M059J (cell line): ENCODE measurements at regions not wholly inside any gene's neighbourhood (a gene's known extent, or its start where the extent isn't known, plus 50 kb on each side); places are given as distances from the start of the nearest gene placed in this dataset.
A peak's percentile ranks its signal among the peaks of the same experiment; 100 is the strongest.
"Not testable (repeated sequence)": the region's sequence is repeated elsewhere in the genome, so short reads cannot be mapped to it uniquely, and the experiment has no call there.

ENCODE experiments used
- DNase-seq: peaks from one replicate; pipeline ENCODE4 v3.0.0-alpha.2; 2012; ENCODE audit warnings: low read depth

DNA sequence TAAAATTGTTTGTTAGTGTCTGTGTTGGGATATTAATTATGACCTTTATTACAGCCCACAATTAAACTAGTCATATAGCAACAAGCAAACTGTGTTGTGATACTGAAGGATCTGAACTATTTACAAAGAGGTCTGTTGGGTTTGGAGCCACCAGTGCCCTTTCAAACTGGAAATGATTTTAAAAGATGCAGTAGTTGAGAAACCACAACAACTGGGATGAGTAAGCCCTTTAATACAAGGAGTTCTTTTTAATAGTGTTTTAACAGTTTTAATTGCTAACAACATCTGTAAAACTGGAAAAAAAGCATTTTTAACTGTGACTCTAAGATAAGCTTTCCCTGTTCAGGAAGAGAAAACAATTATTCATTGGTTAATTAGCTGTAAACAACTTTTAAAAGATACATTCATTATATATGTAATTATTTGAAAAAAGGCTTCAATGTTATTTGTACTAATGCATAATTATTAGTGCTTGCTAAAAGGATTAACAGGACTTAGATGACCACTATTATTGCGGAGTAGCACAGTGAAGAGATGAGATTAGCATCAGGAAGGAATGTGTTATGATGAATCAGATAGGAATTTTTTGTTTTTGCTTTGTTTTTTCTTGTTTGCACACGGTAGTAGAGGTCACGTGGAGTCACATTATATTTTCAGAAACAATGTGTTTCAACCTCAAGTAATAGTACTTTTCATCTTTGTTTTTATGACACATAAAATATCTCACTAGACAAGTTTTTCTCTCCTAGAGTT lies 392.7 kb upstream of the FANCL start:
- peak; percentile 75 for DNase-seq

GRCh38 chr2:58631986-58632385 lies 390.9 kb upstream of the FANCL start:
- no peak for DNase-seq

GRCh38 chr2:58629545-58630119 lies 388.5 kb upstream of the FANCL start:
- no peak for DNase-seq

DNA sequence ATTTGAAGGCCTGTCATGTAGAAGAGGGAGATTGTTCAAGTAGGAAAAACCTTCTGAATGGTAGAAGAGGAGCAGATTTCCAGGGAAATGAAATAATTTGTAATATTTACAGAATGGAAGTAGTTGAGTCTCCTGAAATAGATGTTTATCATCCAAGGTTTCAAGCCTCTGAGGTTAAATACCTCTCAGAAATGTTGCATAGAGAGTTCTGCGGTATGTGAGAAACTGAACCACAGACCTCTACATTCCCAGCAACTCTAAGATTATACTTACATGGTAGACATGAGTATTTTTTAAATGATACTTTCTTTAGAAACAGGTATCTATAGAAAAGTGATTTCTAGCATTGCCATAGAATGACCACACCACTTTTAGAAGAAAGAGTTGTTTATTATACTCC lies 379.8 kb upstream of the FANCL start:
- DNase-seq, result peak; percentile 16

DNA sequence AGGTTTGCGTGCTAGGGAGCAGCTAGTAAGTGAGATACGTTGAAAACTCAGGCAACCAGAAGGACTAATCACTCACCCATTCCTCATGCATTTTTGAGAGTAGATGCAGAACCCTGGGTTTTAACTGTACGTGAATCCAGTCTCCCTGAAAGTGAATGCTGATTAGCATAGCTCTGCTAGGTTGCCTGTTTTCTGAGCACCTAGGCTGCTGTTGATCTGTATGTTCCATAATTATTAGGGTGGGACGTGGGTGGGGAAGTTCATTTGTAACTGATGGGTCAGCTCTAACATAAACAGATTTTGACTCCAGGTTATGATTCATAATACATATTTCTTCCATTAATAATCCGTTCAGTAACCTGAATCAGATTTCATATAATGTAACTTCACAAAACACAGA lies 379.0 kb upstream of the FANCL start:
- DNase-seq, result peak; percentile 32

- DNase-seq, result no peak
These were observed 375.8 kb upstream of the FANCL start for GRCh38 chr2:58616961-58617360.

- DNase-seq, result peak; percentile 28
These were observed 373.1 kb upstream of the FANCL start for GRCh38 chr2:58614219-58614618.

- DNase-seq, result no peak
These were observed 371.8 kb upstream of the FANCL start for GRCh38 chr2:58612973-58613372.

DNA sequence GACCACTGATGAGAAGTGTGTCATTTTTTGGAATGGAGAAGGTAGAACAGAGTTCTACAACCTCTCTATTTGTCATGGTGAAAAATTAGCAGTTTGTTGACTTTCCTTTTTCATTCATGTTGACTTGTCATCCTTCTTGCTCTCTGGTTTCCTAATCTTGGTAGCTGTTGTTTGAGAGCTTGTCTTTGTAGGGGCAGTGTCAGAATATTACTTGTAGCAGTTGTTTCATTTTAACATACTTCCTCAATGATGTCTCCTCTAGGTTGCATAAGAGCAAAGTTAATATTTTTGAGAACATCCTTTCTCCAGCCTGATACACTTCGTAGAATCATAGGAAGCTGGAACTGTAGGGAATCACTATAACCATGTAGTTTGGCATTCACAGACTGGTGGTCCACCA lies 368.2 kb upstream of the FANCL start:
- DNase-seq, result no peak

GRCh38 chr2:58608146-58608545 lies 367.0 kb upstream of the FANCL start:
- no peak for DNase-seq

GRCh38 chr2:58607448-58607847 lies 366.3 kb upstream of the FANCL start:
- no peak for DNase-seq

DNA sequence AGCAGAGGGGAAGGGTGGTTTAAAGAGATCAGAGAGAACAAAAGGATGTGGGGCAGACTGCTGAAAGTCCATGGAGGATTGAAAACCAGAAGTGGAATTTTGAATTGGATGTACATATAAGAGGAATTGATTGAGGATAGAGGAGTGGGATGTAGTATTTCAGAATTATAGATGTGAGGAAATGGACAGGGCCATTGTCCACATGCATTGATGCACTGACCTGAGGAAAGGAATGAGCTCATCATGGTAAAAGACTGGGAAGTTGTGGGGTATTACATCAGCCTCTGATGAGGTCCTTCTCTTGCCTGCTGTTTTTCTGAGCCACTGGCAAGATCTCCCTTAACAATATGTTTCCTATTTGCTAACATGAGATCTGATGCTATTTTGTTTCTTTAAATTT lies 365.7 kb upstream of the FANCL start:
- no peak for DNase-seq

DNA sequence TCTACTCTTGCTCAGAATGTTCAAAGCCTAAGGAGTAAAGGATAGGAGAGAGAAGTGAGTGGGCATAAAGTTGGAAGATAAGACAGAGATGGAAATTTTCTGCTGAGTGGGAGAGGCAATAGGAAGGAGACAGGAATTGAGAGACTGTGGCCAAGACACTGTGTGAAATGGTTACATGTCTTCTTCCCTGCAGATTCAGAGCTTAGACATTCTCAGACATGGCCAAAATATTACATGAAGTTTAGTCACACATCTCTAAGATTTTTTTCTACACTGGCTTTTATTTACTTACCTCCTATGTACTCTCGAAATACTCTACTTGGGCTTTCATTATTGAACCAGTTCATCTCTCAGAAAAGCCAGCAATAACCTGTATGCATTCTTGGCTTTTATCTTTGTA lies 363.0 kb upstream of the FANCL start:
- no peak for DNase-seq

GRCh38 chr2:58601017-58601416 lies 359.9 kb upstream of the FANCL start:
- peak; percentile 19 for DNase-seq

GRCh38 chr2:58598171-58598570 lies 357.0 kb upstream of the FANCL start:
- no peak for DNase-seq

DNA sequence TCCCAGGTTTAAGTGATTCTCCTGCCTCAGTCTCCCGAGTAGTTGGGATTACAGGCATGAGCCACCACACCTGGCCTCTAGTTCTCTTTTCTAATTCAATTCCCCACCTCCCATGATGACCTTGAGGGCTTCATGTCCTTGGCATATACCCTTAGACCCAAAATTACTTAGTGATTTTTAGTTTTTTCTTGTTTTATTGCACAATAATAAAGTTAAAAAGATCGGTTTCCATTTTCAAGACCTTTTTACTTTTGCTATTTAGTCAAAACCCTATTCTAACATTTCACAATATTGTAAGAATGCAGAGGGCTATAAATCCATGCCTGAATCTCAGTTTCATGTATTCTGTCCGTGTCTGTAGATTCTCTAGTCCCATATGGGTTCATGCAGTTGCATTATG lies 354.6 kb upstream of the FANCL start:
- DNase-seq, result no peak

- no peak for DNase-seq
These were observed 353.6 kb upstream of the FANCL start for GRCh38 chr2:58594762-58595161.

GRCh38 chr2:58594175-58594574 lies 353.1 kb upstream of the FANCL start:
- peak; percentile 21 for DNase-seq

- DNase-seq, result not testable (repeated sequence)
These were observed 345.1 kb upstream of the FANCL start for GRCh38 chr2:58586178-58586577.

GRCh38 chr2:58585233-58585632 lies 344.1 kb upstream of the FANCL start:
- no peak for DNase-seq

DNA sequence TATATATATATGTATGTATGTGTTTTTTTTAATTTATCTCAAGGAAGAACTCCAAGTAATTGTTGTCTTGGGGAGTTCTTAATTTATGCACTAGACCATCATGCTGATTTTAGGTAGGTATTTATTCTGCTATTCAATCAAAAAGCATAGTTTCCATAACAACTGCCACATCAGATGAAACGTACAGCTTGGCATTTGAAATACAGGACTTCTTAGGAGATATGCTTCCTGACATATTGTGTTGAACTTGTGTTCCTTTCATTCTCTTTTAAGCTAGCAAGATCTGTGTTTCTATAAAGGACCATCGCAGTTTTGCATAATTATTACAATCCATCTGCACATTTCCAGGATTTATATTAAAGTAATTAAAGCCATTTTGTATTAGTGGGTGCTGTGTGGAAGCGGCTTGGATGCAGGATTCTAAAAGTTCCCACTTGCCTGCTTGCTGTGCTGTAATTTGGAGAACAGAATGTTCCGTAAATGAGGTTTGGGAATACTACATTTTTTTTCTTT lies 343.5 kb upstream of the FANCL start:
- no peak for DNase-seq

DNA sequence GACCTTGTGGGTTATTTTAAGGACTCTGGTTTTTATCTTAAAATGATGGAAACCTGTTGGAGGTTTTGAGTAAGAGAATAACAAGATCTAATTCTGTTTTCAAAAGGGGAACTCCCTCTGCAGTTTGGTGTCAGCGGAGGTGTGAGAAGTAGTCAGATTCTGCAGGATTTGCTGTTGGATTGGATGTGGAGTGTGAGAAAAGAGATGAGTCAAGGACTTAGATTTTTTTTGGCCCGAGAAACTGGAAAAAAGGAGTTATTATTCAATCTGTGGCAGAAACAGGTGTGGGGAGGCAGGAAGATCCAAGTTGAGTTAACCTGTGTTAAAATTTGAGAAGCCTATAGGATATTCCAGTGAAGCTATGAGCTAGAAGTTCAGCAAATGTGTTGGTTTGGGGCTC lies 337.2 kb upstream of the FANCL start:
- DNase-seq, result no peak

- DNase-seq, result no peak
These were observed 333.7 kb upstream of the FANCL start for GRCh38 chr2:58574873-58575272.

GRCh38 chr2:58572731-58573130 lies 331.6 kb upstream of the FANCL start:
- no peak for DNase-seq
